ENCODE measurements at regions not wholly inside any gene's neighbourhood (a gene's known extent, or its start where the extent isn't known, plus 50 kb on each side); places are given as distances from the start of the nearest gene placed in this dataset.

DNA sequence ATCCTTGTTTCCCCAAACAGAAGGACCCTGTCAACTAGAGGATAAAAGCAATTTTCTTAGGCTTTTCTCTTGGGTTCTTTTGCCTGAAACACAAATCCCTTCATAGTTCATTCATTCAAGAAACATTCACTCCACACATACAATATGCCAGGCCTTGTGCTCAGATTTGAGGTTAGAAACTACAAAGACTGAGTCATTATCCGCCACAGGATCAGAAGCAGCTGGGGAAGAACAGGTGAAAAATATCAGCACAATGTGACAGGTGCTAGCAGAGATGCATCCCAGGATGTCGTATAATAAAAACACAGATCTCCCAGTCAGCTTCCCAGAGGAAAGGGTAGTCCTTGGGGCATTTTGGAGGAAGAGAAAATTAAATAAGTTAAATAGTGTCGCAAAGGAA lies 172.4 kb downstream of the LRATD1 start:
- no peak overlapping the region for H3K4me3 ChIP-seq (ENCODE audit: low read length in 3 of 3)
- FAIRE-seq: no peak
- H3K27ac ChIP-seq (ENCODE audit: low read depth in 2 of 2, low read length in 2 of 2): no peak overlapping the region
- no peak overlapping the region for H3K9ac ChIP-seq (ENCODE audit: low read length in 3 of 3)
- TF ChIP-seq, protein P1, sequence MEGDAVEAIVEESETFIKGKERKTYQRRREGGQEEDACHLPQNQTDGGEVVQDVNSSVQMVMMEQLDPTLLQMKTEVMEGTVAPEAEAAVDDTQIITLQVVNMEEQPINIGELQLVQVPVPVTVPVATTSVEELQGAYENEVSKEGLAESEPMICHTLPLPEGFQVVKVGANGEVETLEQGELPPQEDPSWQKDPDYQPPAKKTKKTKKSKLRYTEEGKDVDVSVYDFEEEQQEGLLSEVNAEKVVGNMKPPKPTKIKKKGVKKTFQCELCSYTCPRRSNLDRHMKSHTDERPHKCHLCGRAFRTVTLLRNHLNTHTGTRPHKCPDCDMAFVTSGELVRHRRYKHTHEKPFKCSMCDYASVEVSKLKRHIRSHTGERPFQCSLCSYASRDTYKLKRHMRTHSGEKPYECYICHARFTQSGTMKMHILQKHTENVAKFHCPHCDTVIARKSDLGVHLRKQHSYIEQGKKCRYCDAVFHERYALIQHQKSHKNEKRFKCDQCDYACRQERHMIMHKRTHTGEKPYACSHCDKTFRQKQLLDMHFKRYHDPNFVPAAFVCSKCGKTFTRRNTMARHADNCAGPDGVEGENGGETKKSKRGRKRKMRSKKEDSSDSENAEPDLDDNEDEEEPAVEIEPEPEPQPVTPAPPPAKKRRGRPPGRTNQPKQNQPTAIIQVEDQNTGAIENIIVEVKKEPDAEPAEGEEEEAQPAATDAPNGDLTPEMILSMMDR (IDR thresholded peaks at IDR 0.05; ENCODE audit: borderline replicate concordance, extremely low read depth, insufficient read depth): no peak
- H3K27me3 ChIP-seq (ENCODE audit: control insufficient read depth, insufficient read depth, low read length): no peaks in the 10 kb centered on the region
- peaks cover 0 to 4% (median 0%) of the 10 kb centered on the region in 3 donors for H3K9me3 ChIP-seq (ENCODE audit: control insufficient read depth in 2 of 3, insufficient read depth in 1 of 3, low read length in 3 of 3)
- peak in 2 of 5 donors; percentile 28 to 34 for DNase-seq
- no peaks in the 10 kb centered on the region for H3K4me1 ChIP-seq (ENCODE audit: control insufficient read depth in 2 of 3, insufficient read depth in 2 of 3, low read depth in 1 of 3, low read length in 3 of 3)
- intact Hi-C loops (cut with DNase I): no loop called here
- no peaks in the 10 kb centered on the region for H3K36me3 ChIP-seq (ENCODE audit: control insufficient read depth in 2 of 3, insufficient read depth in 3 of 3, low read length in 3 of 3)

DNA sequence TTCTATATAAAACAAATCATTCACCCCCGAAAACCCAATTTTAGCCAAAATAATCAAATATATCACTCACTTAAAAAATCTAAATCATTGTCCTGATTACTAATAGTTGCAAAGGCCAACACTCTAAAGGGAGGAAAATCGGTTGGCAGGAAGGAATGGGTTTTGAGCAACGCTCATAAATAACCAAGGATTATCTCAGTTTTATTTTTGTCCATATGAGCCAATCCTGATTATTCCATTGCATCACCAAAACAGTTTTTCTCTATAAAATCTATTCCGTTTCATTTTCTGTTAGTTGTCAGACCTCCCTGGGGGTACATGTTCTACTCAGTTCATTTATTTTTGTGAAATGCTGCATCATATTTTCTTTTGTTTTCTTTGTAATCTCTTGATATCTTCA lies 174.1 kb downstream of the LRATD1 start:
- intact Hi-C loops (cut with DNase I): no loop called here
- no peak for DNase-seq
- TF ChIP-seq, protein P1 (IDR thresholded peaks at IDR 0.05; ENCODE audit: borderline replicate concordance, extremely low read depth, insufficient read depth): no peak
- Histone ChIP-seq H3K9ac (ENCODE audit: low read length in 3 of 3) (no peak overlapping the region), H3K27me3 (ENCODE audit: control insufficient read depth, insufficient read depth, low read length) (no peaks in the 10 kb centered on the region), H3K36me3 (ENCODE audit: control insufficient read depth in 2 of 3, insufficient read depth in 3 of 3, low read length in 3 of 3) (no peaks in the 10 kb centered on the region), H3K9me3 (ENCODE audit: control insufficient read depth in 2 of 3, insufficient read depth in 1 of 3, low read length in 3 of 3) (peaks cover 0 to 4% (median 0%) of the 10 kb centered on the region in 3 donors), H3K4me1 (ENCODE audit: control insufficient read depth in 2 of 3, insufficient read depth in 2 of 3, low read depth in 1 of 3, low read length in 3 of 3) (no peaks in the 10 kb centered on the region), H3K4me3 (ENCODE audit: low read length in 3 of 3) (no peak overlapping the region), H3K27ac (ENCODE audit: low read depth in 2 of 2, low read length in 2 of 2) (no peak overlapping the region)
- FAIRE-seq: no peak

DNA sequence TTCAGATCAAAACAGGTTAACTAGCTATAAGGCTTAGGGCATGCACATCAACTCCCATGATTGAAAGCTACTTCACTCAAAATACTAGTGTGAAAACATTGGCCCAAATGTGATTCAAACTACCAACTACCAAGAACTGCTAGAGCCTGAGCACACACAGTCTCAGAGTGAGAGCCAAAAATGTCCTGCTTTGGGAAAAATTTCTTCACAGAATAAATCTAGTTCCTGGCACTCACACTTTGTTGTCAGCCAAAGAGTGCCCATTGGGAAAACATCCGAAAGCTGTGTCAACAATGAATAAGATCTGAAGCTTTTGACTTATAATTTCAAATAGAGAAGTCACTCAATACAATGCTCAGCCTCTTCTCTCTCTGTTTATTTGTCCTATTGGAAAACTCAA lies 182.7 kb downstream of the LRATD1 start:
- no peak for DNase-seq

More for the DNA sequence above, 182.7 kb downstream of the LRATD1 start:
- FAIRE-seq: no peak
- TF ChIP-seq, protein P1 (IDR thresholded peaks at IDR 0.05; ENCODE audit: borderline replicate concordance, extremely low read depth, insufficient read depth): no peak
- H3K9me3 ChIP-seq (ENCODE audit: control insufficient read depth in 2 of 3, insufficient read depth in 1 of 3, low read length in 3 of 3): no peaks in the 10 kb centered on the region
- H3K9ac ChIP-seq (ENCODE audit: low read length in 3 of 3): no peak overlapping the region
- H3K4me3 ChIP-seq (ENCODE audit: low read length in 3 of 3): no peak overlapping the region
- no peak overlapping the region for H3K27ac ChIP-seq (ENCODE audit: low read depth in 2 of 2, low read length in 2 of 2)
- no peaks in the 10 kb centered on the region for H3K36me3 ChIP-seq (ENCODE audit: control insufficient read depth in 2 of 3, insufficient read depth in 3 of 3, low read length in 3 of 3)
- no peaks in the 10 kb centered on the region for H3K4me1 ChIP-seq (ENCODE audit: control insufficient read depth in 2 of 3, insufficient read depth in 2 of 3, low read depth in 1 of 3, low read length in 3 of 3)
- H3K27me3 ChIP-seq (ENCODE audit: control insufficient read depth, insufficient read depth, low read length): no peaks in the 10 kb centered on the region
- intact Hi-C loops (cut with DNase I): no loop called here
